Left ventricle myocardium inferior (tissue), 1 donor: ENCODE measurements at regions not wholly inside any gene's neighbourhood (a gene's known extent, or its start where the extent isn't known, plus 50 kb on each side); places are given as distances from the start of the nearest gene placed in this dataset.
A peak's percentile ranks its signal among the peaks of the same experiment; 100 is the strongest.

ENCODE experiments used
- DNase-seq: peaks from one replicate; pipeline ENCODE4 v3.0.0-alpha.2; 2020
- H3K27ac ChIP-seq: fragments of 200-600 bp; replicated peaks from 2 replicates; pipeline ENCODE4 v1.8.0; 2021
- H3K27me3 ChIP-seq: fragments of 200-600 bp; 2 replicates; pipeline ENCODE4 v1.8.0; 2021; ENCODE audit warnings: low read depth
- H3K36me3 ChIP-seq: fragments of 200-600 bp; 2 replicates; pipeline ENCODE4 v1.8.0; 2021
- H3K4me1 ChIP-seq: fragments of 200-600 bp; 2 replicates; pipeline ENCODE4 v1.8.0; 2021
- H3K4me3 ChIP-seq: fragments of 200-600 bp; 2 replicates; pipeline ENCODE4 v1.8.0; 2021; ENCODE audit warnings: mild to moderate bottlenecking, moderate library complexity
- H3K9me3 ChIP-seq: fragments of 200-600 bp; replicated peaks from 2 replicates; pipeline ENCODE4 v1.8.0; 2021
- CTCF ChIP-seq: fragments of 200-600 bp; IDR thresholded peaks from 2 replicates; pipeline ENCODE4 v1.8.0; 2021; ENCODE audit warnings: antibody characterized with exemption, mild to moderate bottlenecking, borderline replicate concordance
- intact Hi-C: fragments of 100-400 bp; cut with micrococcal nuclease; formaldehyde crosslinking; loops from one replicate; pipeline ENCODE4 v1.11.0; 2022
- donor health status: DM: no; HTN: yes; CAD: no; lungs with severe emphysema.

GRCh38 chr2:156695020-156695419 lies 258.8 kb downstream of the GPD2 start:
- H3K4me3 ChIP-seq: no peak overlapping the region
- H3K27me3 ChIP-seq: no peaks in the 10 kb centered on the region
- DNase-seq: no peak
- no peak for TF ChIP-seq CTCF
- no peak overlapping the region for H3K27ac ChIP-seq
- H3K9me3 ChIP-seq: no peaks in the 10 kb centered on the region
- intact Hi-C loops: no loop called here
- no peaks in the 10 kb centered on the region for H3K36me3 ChIP-seq
- H3K4me1 ChIP-seq: no peaks in the 10 kb centered on the region

GRCh38 chr2:156695595-156695994 lies 259.4 kb downstream of the GPD2 start:
- Histone ChIP-seq H3K36me3 (no peaks in the 10 kb centered on the region), H3K27me3 (no peaks in the 10 kb centered on the region), H3K4me3 (no peak overlapping the region), H3K27ac (no peak overlapping the region), H3K4me1 (no peaks in the 10 kb centered on the region), H3K9me3 (no peaks in the 10 kb centered on the region)
- intact Hi-C loops: no loop called here
- TF ChIP-seq CTCF: no peak
- DNase-seq: no peak

GRCh38 chr2:156697906-156698305 lies 261.7 kb downstream of the GPD2 start:
- intact Hi-C loops: no loop called here
- Histone ChIP-seq H3K27ac (no peak overlapping the region), H3K27me3 (no peaks in the 10 kb centered on the region), H3K36me3 (no peaks in the 10 kb centered on the region), H3K4me3 (no peak overlapping the region), H3K9me3 (no peaks in the 10 kb centered on the region), H3K4me1 (peaks cover 7% of the 10 kb centered on the region)
- TF ChIP-seq CTCF: no peak
- DNase-seq: no peak

- intact Hi-C loops: no loop called here
- Histone ChIP-seq H3K27ac (no peak overlapping the region), H3K4me1 (peaks cover 22% of the 10 kb centered on the region), H3K4me3 (no peak overlapping the region), H3K36me3 (no peaks in the 10 kb centered on the region), H3K27me3 (no peaks in the 10 kb centered on the region), H3K9me3 (no peaks in the 10 kb centered on the region)
- no peak for DNase-seq
- TF ChIP-seq CTCF: no peak
These were observed 264.5 kb downstream of the GPD2 start for GRCh38 chr2:156700681-156701080.

GRCh38 chr2:156702541-156702940 lies 266.4 kb downstream of the GPD2 start:
- intact Hi-C loops: no loop called here
- Histone ChIP-seq H3K4me3 (no peak overlapping the region), H3K36me3 (no peaks in the 10 kb centered on the region), H3K9me3 (no peaks in the 10 kb centered on the region), H3K27ac (peak overlapping the region; percentile 46), H3K4me1 (peaks cover 22% of the 10 kb centered on the region), H3K27me3 (no peaks in the 10 kb centered on the region)
- no peak for TF ChIP-seq CTCF
- DNase-seq: no peak

- H3K9me3 ChIP-seq: no peaks in the 10 kb centered on the region
- no peaks in the 10 kb centered on the region for H3K36me3 ChIP-seq
- H3K4me3 ChIP-seq: no peak overlapping the region
- H3K27me3 ChIP-seq: no peaks in the 10 kb centered on the region
- no peak for DNase-seq
- peak overlapping the region; percentile 46 for H3K27ac ChIP-seq
- peaks cover 22% of the 10 kb centered on the region for H3K4me1 ChIP-seq
- intact Hi-C loops: no loop called here
- TF ChIP-seq CTCF: no peak
These were observed 267.5 kb downstream of the GPD2 start for GRCh38 chr2:156703642-156704041.
